ENCODE measurements at regions not wholly inside any gene's neighbourhood (a gene's known extent, or its start where the extent isn't known, plus 50 kb on each side); places are given as distances from the start of the nearest gene placed in this dataset.

- no peak for DNase-seq (ENCODE audit: low read depth)
- no peak overlapping the region for H3K4me3 ChIP-seq (ENCODE audit: low read depth, low read length)
- no peak for TF ChIP-seq CTCF (IDR thresholded peaks at IDR 0.05; ENCODE audit: low read depth, low read length, missing control alignments)
Observed at GRCh38 chr15:56839099-56839498, 79.3 kb upstream of the TCF12 start.

- no peak for TF ChIP-seq CTCF (IDR thresholded peaks at IDR 0.05; ENCODE audit: low read depth, low read length, missing control alignments)
- H3K4me3 ChIP-seq (ENCODE audit: low read depth, low read length) = no peak overlapping the region
Observed at GRCh38 chr15:56838085-56838484, 80.4 kb upstream of the TCF12 start.

GRCh38 chr15:56837273-56837672 is 81.2 kb upstream of the TCF12 start:
- TF ChIP-seq CTCF (IDR thresholded peaks at IDR 0.05; ENCODE audit: low read depth, low read length, missing control alignments) = no peak

More at GRCh38 chr15:56838085-56838484, 80.4 kb upstream of the TCF12 start:
- DNase-seq (ENCODE audit: low read depth) = peak; percentile 5

GRCh38 chr15:56835718-56836171 is 82.7 kb upstream of the TCF12 start:
- TF ChIP-seq CTCF (IDR thresholded peaks at IDR 0.05; ENCODE audit: low read depth, low read length, missing control alignments) = no peak
- no peak for DNase-seq (ENCODE audit: low read depth)
- H3K4me3 ChIP-seq (ENCODE audit: low read depth, low read length) = no peak overlapping the region

More at GRCh38 chr15:56837273-56837672, 81.2 kb upstream of the TCF12 start:
- no peak for DNase-seq (ENCODE audit: low read depth)
- H3K4me3 ChIP-seq (ENCODE audit: low read depth, low read length) = no peak overlapping the region

GRCh38 chr15:56832125-56832524 is 86.3 kb upstream of the TCF12 start:
- H3K4me3 ChIP-seq (ENCODE audit: low read depth, low read length) = no peak overlapping the region
- DNase-seq (ENCODE audit: low read depth) = no peak
- no peak for TF ChIP-seq CTCF (IDR thresholded peaks at IDR 0.05; ENCODE audit: low read depth, low read length, missing control alignments)

- no peak overlapping the region for H3K4me3 ChIP-seq (ENCODE audit: low read depth, low read length)
- no peak for TF ChIP-seq CTCF (IDR thresholded peaks at IDR 0.05; ENCODE audit: low read depth, low read length, missing control alignments)
- DNase-seq (ENCODE audit: low read depth) = no peak
Observed at GRCh38 chr15:56831467-56832005, 86.9 kb upstream of the TCF12 start.

GRCh38 chr15:56824175-56824574 is 90.9 kb upstream of the ZNF280D start:
- no peak overlapping the region for H3K4me3 ChIP-seq (ENCODE audit: low read depth, low read length)
- TF ChIP-seq CTCF (IDR thresholded peaks at IDR 0.05; ENCODE audit: low read depth, low read length, missing control alignments) = no peak

More at GRCh38 chr15:56824175-56824574, 90.9 kb upstream of the ZNF280D start:
- DNase-seq (ENCODE audit: low read depth) = no peak
